HG02571 (cell line): ENCODE measurements at regions not wholly inside any gene's neighbourhood (a gene's known extent, or its start where the extent isn't known, plus 50 kb on each side); places are given as distances from the start of the nearest gene placed in this dataset.
"Not testable (repeated sequence)": the region's sequence is repeated elsewhere in the genome, so short reads cannot be mapped to it uniquely, and the experiment has no call there.

Source experiments
- ATAC-seq: cut with Tn5 transposase; IDR thresholded peaks from one replicate; pipeline ENCODE4 v1.9.1; 2021; ENCODE audit warnings: mild to moderate bottlenecking, moderate library complexity; ENCODE audit not compliant: unreplicated experiment

GRCh38 chr3:177646749-177647148 lies 449.5 kb upstream of the TBL1XR1 start:
- ATAC-seq, result no peak

DNA sequence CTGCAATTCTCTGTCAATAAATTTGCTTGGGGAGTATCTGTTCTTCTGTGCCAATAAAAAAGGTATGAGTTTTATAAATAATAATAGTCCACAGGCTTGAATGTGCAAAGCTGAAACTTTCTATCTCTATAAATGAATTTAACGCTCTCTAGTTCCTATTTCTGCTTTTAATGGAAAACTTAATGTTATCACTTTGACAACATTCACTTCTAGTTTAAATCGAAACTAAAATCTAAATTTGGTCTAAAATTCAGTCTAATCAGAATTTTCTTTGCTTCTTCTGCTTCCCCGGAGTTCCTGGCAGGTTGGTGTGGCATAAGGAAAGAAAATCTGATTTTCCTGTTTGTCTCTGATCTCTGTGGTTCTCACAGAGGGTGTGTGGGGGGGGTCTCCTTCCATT lies 450.1 kb upstream of the TBL1XR1 start:
- no peak for ATAC-seq

- no peak for ATAC-seq
Measured at GRCh38 chr3:177647876-177648275, 450.6 kb upstream of the TBL1XR1 start.

- ATAC-seq, result no peak
Measured at GRCh38 chr3:177652556-177653291, 455.4 kb upstream of the TBL1XR1 start.

DNA sequence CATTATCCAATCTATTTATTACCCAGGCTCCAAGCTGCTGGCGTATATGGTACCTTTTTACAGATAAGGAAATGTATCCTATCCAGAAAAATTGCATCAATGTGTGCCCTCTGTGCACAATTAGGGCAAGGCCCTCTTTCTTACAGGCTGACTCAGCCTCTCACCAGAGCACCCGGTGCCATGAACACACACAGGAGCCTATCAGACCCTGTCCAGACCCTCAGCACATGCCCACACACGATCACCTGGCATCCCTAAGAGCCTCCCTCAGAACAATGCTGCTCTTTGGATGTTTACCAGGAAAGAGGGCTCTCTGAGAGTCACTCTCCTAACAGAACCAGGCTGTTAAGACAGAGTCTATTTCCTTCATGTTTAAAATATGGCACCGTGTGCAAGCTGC lies 460.0 kb upstream of the TBL1XR1 start:
- no peak for ATAC-seq

DNA sequence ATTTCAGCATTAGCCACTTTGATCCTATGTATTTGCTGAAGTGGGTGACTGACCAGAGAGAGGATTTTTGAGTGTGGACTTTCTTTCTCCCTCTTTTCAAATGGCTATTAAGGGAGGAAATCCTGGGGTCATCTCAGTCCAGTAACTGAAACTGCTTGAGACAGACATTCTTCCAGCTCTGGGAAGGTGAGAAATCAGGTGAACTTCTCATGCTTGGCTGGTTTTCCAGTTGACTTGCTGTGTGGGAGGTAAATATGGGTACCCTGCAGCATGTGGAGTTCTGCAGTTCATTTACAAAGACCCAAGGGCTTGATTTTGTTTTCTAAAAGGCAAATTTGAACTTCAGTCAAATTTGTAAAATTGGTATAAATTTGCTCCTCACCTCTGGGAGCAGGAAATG lies 461.1 kb upstream of the TBL1XR1 start:
- no peak for ATAC-seq

DNA sequence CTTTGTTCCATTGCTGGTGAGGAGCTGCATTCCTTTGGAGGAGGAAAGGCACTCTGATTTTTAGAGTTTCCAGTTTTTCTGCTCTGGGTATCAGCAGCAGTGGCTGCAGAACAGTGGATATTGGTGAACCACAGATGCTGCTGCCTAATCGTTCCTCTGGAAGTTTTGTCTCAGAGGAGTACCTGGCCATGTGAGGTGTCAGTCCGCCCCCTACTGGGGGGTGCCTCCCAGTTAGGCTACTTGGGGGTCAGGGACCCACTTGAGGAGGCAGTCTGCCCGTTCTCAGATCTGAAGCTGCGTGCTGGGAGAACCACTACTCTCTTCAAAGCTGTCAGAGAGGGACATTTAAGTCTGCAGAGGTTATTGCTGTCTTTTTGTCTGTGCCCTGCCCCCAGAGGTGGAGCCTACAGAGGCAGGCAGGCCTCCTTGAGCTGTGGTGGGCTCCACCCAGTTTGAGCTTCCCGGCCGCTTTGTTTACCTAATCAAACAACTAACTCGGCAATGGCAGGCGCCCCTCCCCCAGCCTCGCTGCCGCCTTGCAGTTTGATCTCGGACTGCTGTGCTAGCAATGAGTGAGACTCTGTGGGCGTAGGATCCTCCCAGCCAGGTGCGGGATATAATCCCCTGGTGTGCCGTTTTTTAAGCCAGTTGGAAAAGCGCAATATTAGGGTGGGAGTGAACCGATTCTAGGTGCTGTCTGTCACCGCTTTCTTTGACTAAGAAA lies 467.3 kb upstream of the TBL1XR1 start:
- ATAC-seq, result not testable (repeated sequence)

- ATAC-seq, result no peak
Measured at GRCh38 chr3:177665122-177665808, 468.0 kb upstream of the TBL1XR1 start.

DNA sequence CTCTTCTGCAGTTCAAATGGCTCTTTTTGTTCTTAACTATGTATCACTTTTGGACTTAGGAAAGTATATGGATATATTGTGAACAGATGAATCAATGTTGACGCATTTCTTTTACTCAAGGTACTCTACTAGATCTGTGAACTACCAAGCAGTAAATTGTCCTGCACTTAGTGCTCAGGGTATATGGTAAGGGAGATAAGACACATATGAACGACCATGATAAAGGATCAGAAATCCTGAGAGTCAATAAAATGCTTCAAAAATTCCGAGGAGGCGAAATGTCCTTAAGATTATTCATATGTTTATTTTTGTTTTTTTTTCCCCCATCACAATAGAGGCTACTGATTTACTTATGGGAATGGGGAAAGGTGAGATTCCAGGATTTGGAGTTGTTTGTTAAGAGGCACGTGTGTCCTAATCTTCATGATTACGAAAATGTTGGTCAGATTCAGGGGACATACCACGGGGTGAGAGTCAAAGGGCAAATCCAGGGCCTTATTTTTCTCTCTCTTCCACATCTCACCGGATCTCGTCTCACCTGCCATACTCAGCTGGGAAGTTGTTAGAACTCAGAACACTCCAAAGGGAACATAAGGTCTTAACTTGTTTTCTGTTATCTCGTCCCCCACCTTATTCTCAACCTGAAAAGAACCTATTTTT lies 475.1 kb upstream of the TBL1XR1 start:
- ATAC-seq, result no peak

GRCh38 chr3:177673112-177673914 lies 476.0 kb upstream of the TBL1XR1 start:
- ATAC-seq, result no peak

DNA sequence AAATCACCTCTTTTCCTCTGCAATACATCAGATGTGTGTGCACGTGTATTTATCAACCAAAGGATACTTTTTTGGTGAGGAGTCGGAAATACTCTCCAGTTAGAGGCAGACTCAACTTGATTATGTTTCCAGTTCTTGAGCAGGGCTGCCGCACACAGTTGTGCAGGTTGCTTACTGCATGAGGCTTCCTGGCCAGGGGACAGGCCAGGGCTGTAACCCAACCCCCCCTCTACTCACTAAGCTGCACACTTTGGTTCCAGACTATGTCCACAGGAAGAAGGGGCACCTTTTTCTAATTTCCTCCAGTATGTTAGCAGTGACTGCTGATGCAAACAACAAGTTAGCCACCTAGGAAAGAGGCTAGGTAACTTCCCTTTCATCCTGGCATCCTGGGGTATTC lies 476.9 kb upstream of the TBL1XR1 start:
- no peak for ATAC-seq

DNA sequence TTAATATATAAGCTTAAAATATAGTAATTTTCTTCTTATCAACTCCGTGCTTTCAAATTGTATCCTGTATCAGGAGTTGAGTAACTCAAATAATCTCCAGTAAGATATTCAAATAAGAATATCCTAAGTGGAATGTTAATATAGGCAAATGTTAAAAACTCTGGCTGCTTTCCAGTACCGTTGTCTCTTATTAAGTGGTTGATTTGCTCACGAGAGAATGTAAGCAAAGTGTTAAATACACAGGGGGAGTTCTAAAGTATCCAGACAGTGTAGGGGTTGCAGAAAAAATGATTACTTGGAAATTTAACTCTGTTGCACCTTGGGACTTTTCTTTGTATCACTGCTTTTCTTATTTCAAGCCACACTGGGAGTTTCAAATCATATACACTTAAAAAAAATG lies 478.9 kb upstream of the TBL1XR1 start:
- ATAC-seq, result no peak

- ATAC-seq, result no peak
Measured at GRCh38 chr3:177676947-177677587, 479.8 kb upstream of the TBL1XR1 start.

DNA sequence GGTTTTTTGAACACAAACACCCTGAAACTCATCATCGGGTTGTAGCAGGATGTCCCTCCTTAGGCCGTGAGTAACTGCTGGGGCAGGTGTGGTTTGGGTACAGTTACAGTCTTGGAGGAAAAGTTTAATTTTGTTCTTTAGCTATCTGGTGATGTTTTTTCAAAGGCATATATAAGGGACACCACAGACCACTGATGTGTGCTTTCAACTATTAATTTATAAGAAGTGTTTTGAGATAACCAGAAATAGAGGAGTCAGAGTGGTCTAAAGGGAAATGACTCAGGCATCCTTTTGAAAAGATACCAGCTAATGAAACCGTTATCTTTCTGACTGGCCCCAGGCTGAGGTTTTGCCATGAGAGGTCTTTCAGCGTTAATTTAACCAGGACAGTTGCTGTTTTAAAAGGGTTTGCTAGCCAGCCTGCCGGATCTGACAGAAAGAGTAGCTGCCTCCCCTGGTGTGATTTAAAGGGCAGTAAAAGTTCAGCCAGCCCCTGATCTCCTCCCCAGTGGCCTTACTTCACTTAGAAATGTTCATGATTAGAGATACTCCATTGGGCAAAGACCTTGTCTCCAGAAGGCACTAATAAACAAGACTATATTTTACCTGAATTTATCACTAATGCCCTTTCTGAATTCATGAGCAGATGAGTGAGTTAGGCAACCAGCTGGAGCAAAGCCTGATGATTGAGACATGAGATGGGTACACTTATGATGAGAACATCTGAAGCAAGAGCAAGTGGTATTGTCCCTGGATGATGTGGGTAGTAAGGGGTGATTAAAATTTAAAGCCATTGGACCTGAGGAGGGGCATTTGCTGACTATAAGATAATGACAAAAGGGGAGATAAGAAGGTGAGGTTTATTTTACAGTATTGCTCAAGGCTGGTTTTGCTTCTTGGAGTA lies 482.5 kb upstream of the TBL1XR1 start:
- ATAC-seq, result no peak

GRCh38 chr3:177680472-177680821 lies 483.2 kb upstream of the TBL1XR1 start:
- ATAC-seq, result no peak

DNA sequence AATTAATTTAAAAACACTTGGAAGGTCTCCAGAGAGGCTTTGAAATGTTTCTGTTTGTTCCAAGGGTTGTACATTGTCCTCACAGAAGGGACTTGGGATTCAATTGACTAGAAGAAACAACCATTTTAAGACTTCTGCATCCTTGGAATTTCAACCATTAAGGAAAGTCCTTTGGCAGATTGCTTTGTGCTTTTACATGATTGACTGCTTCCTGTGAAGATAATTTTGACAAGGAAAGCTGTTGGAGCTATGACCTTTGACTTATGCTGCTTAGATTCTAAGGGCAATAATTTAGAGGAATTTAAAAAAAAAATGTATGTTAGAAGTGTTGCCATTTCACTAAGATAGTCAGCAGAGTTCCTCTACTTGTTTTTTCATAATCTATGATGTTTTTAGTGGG lies 483.9 kb upstream of the TBL1XR1 start:
- ATAC-seq, result no peak

DNA sequence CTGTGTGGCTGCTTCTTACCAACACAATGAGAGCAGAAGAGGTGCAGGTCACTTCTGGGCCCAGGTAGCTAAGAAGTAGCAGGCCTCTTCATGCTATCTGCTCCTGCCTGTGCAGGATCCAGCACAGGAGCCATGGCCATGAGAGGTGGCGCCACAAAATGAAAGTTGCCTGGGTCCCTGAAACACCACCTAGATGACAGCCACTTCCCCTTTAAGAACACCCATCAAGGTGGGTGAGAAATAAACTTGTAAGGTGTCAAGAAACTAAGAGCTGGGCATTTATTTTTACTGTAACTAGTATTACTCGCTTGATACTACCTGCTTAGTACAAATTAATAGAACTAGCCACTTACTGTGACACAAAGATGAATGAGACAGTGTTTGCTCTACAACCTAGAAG lies 484.6 kb upstream of the TBL1XR1 start:
- no peak for ATAC-seq

DNA sequence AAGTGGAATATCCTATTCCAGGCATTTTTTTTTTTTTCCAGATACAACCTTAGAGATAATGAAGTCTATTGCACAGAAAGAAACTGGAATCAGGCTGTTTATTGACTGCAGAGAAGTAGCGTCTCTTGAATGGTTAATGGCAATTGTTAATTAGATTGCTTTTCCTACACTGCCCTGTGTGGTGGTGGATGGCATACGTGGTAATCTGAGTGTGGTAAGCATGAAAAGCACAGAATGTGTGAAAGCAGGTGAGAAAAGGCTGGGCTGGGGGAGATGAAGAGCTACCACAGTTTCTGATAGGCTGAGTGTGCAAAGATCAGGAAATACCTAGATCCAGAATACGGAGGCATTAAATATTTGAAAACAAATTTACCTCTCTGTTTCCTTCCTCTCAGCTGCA lies 486.3 kb upstream of the TBL1XR1 start:
- ATAC-seq, result no peak

- no peak for ATAC-seq
Measured at GRCh38 chr3:177686671-177687070, 489.4 kb upstream of the TBL1XR1 start.
